Transverse colon (tissue), 4 donors: ENCODE measurements at regions not wholly inside any gene's neighbourhood (a gene's known extent, or its start where the extent isn't known, plus 50 kb on each side); places are given as distances from the start of the nearest gene placed in this dataset.

Source experiments
- DNase-seq: peaks from one replicate; pipeline ENCODE4 v3.0.0-alpha.2; 2019
- H3K27ac ChIP-seq, 4 donors: fragments of 200-600 bp; sonication (generic); 2 replicates each; pipeline ENCODE4 v1.5.1; 2016 to 2018; ENCODE audit warnings: inconsistent platforms in 4 of 4
- H3K27me3 ChIP-seq: fragments of 200-600 bp; sonication (generic); 2 replicates; pipeline ENCODE4 v1.5.1; 2017; ENCODE audit warnings: inconsistent platforms
- H3K36me3 ChIP-seq, 4 donors: fragments of 200-600 bp; sonication (generic); 2 replicates each; pipeline ENCODE4 v1.5.1; 2017 to 2019; ENCODE audit warnings: inconsistent platforms in 4 of 4
- H3K4me1 ChIP-seq, 4 donors: fragments of 200-600 bp; sonication (generic); 2 replicates each; pipeline ENCODE4 v1.5.1; 2017 to 2020; ENCODE audit warnings: inconsistent platforms in 4 of 4
- H3K4me3 ChIP-seq, 4 donors: fragments of 200-600 bp; sonication (generic); 1 replicate in 1 of 4; 2 replicates in 3 of 4; pipeline versions ENCODE4 v1.5.1 to v1.6.1; 2017 to 2019; ENCODE audit warnings: inconsistent platforms in 4 of 4
- H3K9me3 ChIP-seq, 2 donors: fragments of 200-600 bp; sonication (generic); 2 replicates each; pipeline ENCODE4 v1.5.1; 2017 to 2019; ENCODE audit warnings: inconsistent platforms in 2 of 2
- CTCF ChIP-seq, 5 experiments: fragments of 200-600 bp in 3 of 5; fragments of 450-650 bp in 2 of 5; sonication (generic) in 3 of 5; IDR thresholded peaks; 1 replicate in 2 of 5; 2 replicates in 3 of 5; pipeline ENCODE4 v1.5.1; 2016 to 2017; ENCODE audit warnings: antibody characterized with exemption in 5 of 5, inconsistent platforms in 3 of 5, mild to moderate bottlenecking in 2 of 5, moderate library complexity in 1 of 5
- EP300 ChIP-seq: sonication (generic); formaldehyde crosslinking; IDR thresholded peaks from one replicate; pipeline ENCODE4 v1.6.1; 2017; ENCODE audit warnings: antibody characterized with exemption, low read depth
- POLR2A ChIP-seq: fragments of 450-650 bp; IDR thresholded peaks from one replicate; pipeline ENCODE4 v1.6.1; 2016; ENCODE audit warnings: antibody characterized with exemption, mild to moderate bottlenecking, moderate library complexity
- POLR2AphosphoS5 ChIP-seq, 3 donors: sonication (generic); formaldehyde crosslinking; IDR thresholded peaks; one replicate each; pipeline ENCODE4 v1.6.1; 2016; ENCODE audit warnings: antibody characterized with exemption in 3 of 3
- WGBS, 2 donors: methylation state at CpG; one replicate each; pipeline ENCODE4 v1.1.5; 2018; ENCODE audit warnings: low coverage in 1 of 2; 5-methylcytosine and 5-hydroxymethylcytosine counted together
- in situ Hi-C, 4 donors: fragments of 200-750 bp; cut with MboI; loops; one replicate each; pipeline versions ENCODE4 v1.15.0 to v1.15.1; 2017; ENCODE audit warnings: low sequenced_read_pairs in 3 of 4, low pct_ligation_motif_present in 1 of 4, low pct_unique_long_range_greater_than_20kb in 1 of 4
- intact Hi-C: fragments of 100-400 bp; cut with DNase I; formaldehyde crosslinking; loops from one replicate; pipeline ENCODE4 v1.15.1; 2023; ENCODE audit warnings: low total_unique reads

DNA sequence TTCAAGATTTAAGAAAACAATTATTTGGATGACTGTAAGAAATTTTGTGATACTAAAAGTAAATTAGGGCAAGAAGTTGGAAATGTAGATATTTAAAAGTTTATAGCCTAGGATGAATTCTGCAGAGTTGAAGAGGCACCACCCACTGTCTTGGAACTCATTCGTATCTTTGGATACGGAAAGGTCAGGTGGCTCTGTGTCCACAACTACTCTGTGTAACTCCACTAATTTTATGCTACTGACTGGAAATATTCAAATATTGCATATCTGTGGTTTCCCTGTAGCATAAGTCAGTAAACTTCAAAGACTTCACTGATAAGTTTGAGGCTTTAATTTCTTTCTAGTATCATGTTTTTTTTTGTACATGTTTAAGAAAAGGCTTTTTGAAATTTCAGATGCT is 156.9 kb upstream of the RPRM start:
- TF ChIP-seq EP300 (no peak), CTCF (IDR thresholded peaks at IDR 0.05) (no peak), POLR2AphosphoS5 (IDR thresholded peaks at IDR 0.05) (no peak), POLR2A (no peak)
- no peaks in the 10 kb centered on the region for H3K9me3 ChIP-seq
- H3K4me3 ChIP-seq: no peak overlapping the region
- no peaks in the 10 kb centered on the region for H3K27me3 ChIP-seq
- H3K27ac ChIP-seq: no peak overlapping the region
- 73% methylated on average over 2 of the region's 2 CpGs; no CpG with 5 or more reads in 1 of the 2 donors for WGBS, 2 donors
- no peaks in the 10 kb centered on the region for H3K4me1 ChIP-seq
- H3K36me3 ChIP-seq: no peaks in the 10 kb centered on the region
- in situ Hi-C loops: no loop called here
- intact Hi-C loops: no loop called here
- DNase-seq: no peak

- no peak overlapping the region for H3K4me3 ChIP-seq
- in situ Hi-C loops: no loop called here
- H3K27me3 ChIP-seq: no peaks in the 10 kb centered on the region
- no peaks in the 10 kb centered on the region for H3K4me1 ChIP-seq
- H3K9me3 ChIP-seq: no peaks in the 10 kb centered on the region
- no peak overlapping the region for H3K27ac ChIP-seq
- WGBS, 2 donors: 65 to 74% methylated on average over 2 of the region's 2 CpGs
- no peaks in the 10 kb centered on the region for H3K36me3 ChIP-seq
- TF ChIP-seq POLR2AphosphoS5 (IDR thresholded peaks at IDR 0.05) (no peak), EP300 (no peak), POLR2A (no peak), CTCF (IDR thresholded peaks at IDR 0.05) (no peak)
- DNase-seq: no peak
- intact Hi-C loops: no loop called here
These were observed 162.5 kb upstream of the RPRM start for GRCh38 chr2:153641046-153641445.

DNA sequence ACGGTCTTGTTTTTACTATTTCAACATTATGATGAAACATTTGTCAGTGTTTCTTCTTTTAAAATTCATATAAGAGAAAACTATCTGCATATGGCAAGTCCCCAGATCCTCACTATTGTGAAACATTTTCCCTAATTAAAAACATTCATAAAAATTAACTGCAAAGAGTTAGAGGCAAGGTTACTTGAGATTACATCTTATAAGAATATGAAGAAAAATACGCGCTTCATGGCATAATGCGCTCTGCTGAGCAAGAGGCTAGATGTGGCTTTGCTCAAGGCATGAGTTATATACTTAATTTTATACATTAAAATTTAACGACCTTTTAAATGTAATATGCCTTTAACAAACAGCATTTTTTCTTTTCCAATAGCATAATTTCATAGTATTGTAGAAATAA is 166.4 kb upstream of the RPRM start:
- H3K9me3 ChIP-seq: no peaks in the 10 kb centered on the region
- intact Hi-C loops (no loop called here), in situ Hi-C loops (no loop called here)
- no peak for DNase-seq
- no peaks in the 10 kb centered on the region for H3K4me1 ChIP-seq
- no peaks in the 10 kb centered on the region for H3K27me3 ChIP-seq
- no peak for TF ChIP-seq CTCF (IDR thresholded peaks at IDR 0.05)
- no peak for TF ChIP-seq POLR2A
- no peak for TF ChIP-seq POLR2AphosphoS5 (IDR thresholded peaks at IDR 0.05)
- TF ChIP-seq EP300: no peak
- no peak overlapping the region for H3K27ac ChIP-seq
- WGBS, 2 donors: 61 to 75% methylated on average over 5 of the region's 5 CpGs
- H3K36me3 ChIP-seq: no peaks in the 10 kb centered on the region
- H3K4me3 ChIP-seq: no peak overlapping the region

- H3K36me3 ChIP-seq: no peaks in the 10 kb centered on the region
- H3K4me3 ChIP-seq: no peak overlapping the region
- no peaks in the 10 kb centered on the region for H3K9me3 ChIP-seq
- no peak for DNase-seq
- H3K27me3 ChIP-seq: no peaks in the 10 kb centered on the region
- TF ChIP-seq POLR2A: no peak
- no peak for TF ChIP-seq CTCF (IDR thresholded peaks at IDR 0.05)
- no peak for TF ChIP-seq POLR2AphosphoS5 (IDR thresholded peaks at IDR 0.05)
- no peak for TF ChIP-seq EP300
- H3K27ac ChIP-seq: no peak overlapping the region
- intact Hi-C loops: no loop called here
- H3K4me1 ChIP-seq: no peaks in the 10 kb centered on the region
- in situ Hi-C loops: no loop called here
These were observed 167.0 kb upstream of the RPRM start for GRCh38 chr2:153645599-153645998.
